ENCODE measurements at regions not wholly inside any gene's neighbourhood (a gene's known extent, or its start where the extent isn't known, plus 50 kb on each side); places are given as distances from the start of the nearest gene placed in this dataset.

DNA sequence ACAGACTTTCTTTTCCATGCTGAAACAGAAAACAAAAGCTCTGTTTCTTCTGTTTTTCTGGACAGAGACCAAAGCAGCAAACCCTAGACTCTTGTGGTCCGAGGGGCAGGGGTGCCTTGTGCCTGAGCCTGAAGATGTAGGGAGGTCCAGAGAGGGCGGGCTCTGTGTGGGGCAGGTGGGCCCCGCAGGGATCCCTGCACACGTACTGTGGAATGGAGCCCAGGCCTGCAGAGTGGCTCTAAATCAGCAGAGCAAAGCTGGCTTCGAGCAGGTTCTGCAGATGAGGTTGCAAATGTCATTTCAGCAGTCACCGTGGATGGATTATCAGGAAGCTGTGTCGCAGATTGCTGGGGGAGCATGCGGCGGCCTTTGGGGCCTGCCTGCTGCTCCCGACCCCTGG is 438.6 kb downstream of the RNF144A start:
- no peak overlapping the region for H3K4me3 ChIP-seq (ENCODE audit: low read depth, low read length)
- no peak for DNase-seq (ENCODE audit: low read depth, low spot score)
- TF ChIP-seq, protein P1, sequence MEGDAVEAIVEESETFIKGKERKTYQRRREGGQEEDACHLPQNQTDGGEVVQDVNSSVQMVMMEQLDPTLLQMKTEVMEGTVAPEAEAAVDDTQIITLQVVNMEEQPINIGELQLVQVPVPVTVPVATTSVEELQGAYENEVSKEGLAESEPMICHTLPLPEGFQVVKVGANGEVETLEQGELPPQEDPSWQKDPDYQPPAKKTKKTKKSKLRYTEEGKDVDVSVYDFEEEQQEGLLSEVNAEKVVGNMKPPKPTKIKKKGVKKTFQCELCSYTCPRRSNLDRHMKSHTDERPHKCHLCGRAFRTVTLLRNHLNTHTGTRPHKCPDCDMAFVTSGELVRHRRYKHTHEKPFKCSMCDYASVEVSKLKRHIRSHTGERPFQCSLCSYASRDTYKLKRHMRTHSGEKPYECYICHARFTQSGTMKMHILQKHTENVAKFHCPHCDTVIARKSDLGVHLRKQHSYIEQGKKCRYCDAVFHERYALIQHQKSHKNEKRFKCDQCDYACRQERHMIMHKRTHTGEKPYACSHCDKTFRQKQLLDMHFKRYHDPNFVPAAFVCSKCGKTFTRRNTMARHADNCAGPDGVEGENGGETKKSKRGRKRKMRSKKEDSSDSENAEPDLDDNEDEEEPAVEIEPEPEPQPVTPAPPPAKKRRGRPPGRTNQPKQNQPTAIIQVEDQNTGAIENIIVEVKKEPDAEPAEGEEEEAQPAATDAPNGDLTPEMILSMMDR (IDR thresholded peaks at IDR 0.05; ENCODE audit: insufficient read depth, low read length, missing control alignments): no peak
- ChIA-PET CTCF (no interaction called here), POLR2A (no interaction called here)

DNA sequence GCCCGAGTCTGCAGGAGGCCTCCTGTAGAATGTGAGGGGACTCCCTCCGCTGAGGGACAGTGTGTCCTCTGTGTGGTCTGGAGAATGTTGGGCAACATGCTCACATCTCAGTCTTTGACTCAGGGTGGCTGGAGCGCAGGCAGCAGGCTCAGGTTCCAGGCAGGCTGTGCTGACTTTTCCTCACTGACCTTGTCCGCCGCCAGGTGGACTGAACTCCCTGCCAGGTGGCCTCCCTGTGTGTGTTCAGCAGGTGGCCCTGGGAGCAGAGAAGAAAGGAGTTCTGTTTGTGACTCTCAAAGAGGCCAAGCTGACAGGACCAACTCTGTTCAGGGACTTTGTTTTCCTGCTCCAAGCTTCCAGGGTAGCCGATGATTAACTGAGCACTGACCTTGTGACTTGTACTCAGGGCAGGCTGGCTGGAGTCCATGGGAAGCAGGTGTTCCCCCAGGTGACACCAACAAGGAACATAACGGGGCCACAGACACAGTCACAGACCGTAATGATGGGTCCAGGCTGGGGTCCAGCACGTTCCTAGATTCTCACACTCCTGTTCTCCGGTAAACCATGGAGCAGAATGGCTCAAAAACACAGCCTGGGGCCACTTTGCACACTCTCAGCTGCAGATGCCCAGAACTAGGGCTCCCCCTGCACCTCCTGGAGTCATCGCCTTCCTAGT is 439.8 kb downstream of the RNF144A start:
- TF ChIP-seq, protein P1 (IDR thresholded peaks at IDR 0.05; ENCODE audit: insufficient read depth, low read length, missing control alignments): no peak
- H3K4me3 ChIP-seq (ENCODE audit: low read depth, low read length): no peak overlapping the region
- ChIA-PET CTCF (no interaction called here), POLR2A (no interaction called here)
- no peak for DNase-seq (ENCODE audit: low read depth, low spot score)

GRCh38 chr2:7357993-7358392 is 440.8 kb downstream of the RNF144A start:
- no peak for DNase-seq (ENCODE audit: low read depth, low spot score)
- no peak overlapping the region for H3K4me3 ChIP-seq (ENCODE audit: low read depth, low read length)
- ChIA-PET CTCF (no interaction called here), POLR2A (no interaction called here)
- TF ChIP-seq, protein P1 (IDR thresholded peaks at IDR 0.05; ENCODE audit: insufficient read depth, low read length, missing control alignments): no peak

- TF ChIP-seq, protein P1 (IDR thresholded peaks at IDR 0.05; ENCODE audit: insufficient read depth, low read length, missing control alignments): no peak
- no peak overlapping the region for H3K4me3 ChIP-seq (ENCODE audit: low read depth, low read length)
- ChIA-PET POLR2A (no interaction called here), CTCF (no interaction called here)
- no peak for DNase-seq (ENCODE audit: low read depth, low spot score)
These were observed 441.7 kb downstream of the RNF144A start for GRCh38 chr2:7358865-7359447.

GRCh38 chr2:7363906-7364305 is 446.7 kb downstream of the RNF144A start:
- TF ChIP-seq, protein P1 (IDR thresholded peaks at IDR 0.05; ENCODE audit: insufficient read depth, low read length, missing control alignments): no peak
- POLR2A ChIA-PET: no interaction called here
- CTCF ChIA-PET: no interaction called here
- DNase-seq (ENCODE audit: low read depth, low spot score): no peak
- no peak overlapping the region for H3K4me3 ChIP-seq (ENCODE audit: low read depth, low read length)

DNA sequence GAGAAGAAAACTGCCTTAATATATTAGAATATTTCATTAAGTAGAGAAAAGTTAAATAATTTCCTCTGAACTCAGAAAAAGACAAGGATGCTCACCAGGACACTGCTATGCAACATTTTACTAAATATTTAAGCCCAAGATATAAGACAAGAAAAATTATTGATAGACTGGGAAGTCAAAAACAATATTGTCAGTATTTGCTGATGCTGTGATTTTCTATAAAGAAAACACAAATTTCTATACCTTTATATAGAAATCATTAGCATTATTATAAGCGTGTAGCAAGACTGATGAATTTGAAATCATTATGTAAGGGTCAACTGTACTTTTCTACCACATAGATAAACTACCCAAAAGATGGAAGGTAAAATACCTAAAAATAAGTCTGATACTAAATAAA is 451.0 kb downstream of the RNF144A start:
- no peak for DNase-seq (ENCODE audit: low read depth, low spot score)
- CTCF ChIA-PET: no interaction called here
- TF ChIP-seq, protein P1 (IDR thresholded peaks at IDR 0.05; ENCODE audit: insufficient read depth, low read length, missing control alignments): no peak
- POLR2A ChIA-PET: no interaction called here
- H3K4me3 ChIP-seq (ENCODE audit: low read depth, low read length): no peak overlapping the region
